Esophagus muscularis mucosa (tissue), 3 donors: ENCODE measurements at regions not wholly inside any gene's neighbourhood (a gene's known extent, or its start where the extent isn't known, plus 50 kb on each side); places are given as distances from the start of the nearest gene placed in this dataset.

Source experiments
- CTCF ChIP-seq, 3 experiments: fragments of 200-600 bp in 2 of 3; fragments of 450-650 bp in 1 of 3; sonication (generic) in 2 of 3; IDR thresholded peaks; one replicate each; pipeline ENCODE4 v1.5.1; 2017 to 2019; ENCODE audit warnings: antibody characterized with exemption in 3 of 3, mild to moderate bottlenecking in 2 of 3, moderate library complexity in 1 of 3
- EP300 ChIP-seq: sonication (generic); formaldehyde crosslinking; IDR thresholded peaks from one replicate; pipeline ENCODE4 v1.6.1; 2017; ENCODE audit warnings: antibody characterized with exemption

GRCh38 chr5:117947121-117947520 is 1041.2 kb downstream of the DTWD2 start:
- TF ChIP-seq CTCF (IDR thresholded peaks at IDR 0.05) (no peak), EP300 (no peak)
